ENCODE measurements at regions not wholly inside any gene's neighbourhood (a gene's known extent, or its start where the extent isn't known, plus 50 kb on each side); places are given as distances from the start of the nearest gene placed in this dataset.

DNA sequence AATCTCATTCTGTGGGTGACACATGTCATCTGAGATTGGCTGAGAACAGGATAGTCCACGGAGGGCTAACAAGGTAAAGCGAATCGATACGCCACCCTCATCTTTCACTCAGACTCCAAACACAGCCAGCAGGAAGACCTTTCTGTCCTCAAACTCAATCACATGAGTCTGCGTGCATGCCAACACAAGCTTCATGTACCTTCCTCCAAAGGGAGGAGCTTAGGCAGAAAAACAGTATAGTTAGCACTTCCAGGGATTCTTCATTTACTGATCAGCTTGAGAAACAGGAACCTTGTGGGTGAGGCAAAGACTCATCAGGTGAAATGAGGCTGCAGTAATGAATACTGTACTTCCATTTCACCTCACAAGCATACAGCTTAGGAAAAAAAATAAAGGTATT is 767.1 kb upstream of the API5 start:
- no peak for DNase-seq (ENCODE audit: insufficient read length, low spot score)
- no peak for FAIRE-seq

- DNase-seq (ENCODE audit: insufficient read length, low spot score) (no peak), FAIRE-seq (no peak)
Measured at GRCh38 chr11:42545954-42546353, 765.8 kb upstream of the API5 start.

GRCh38 chr11:42552786-42553185 is 759.0 kb upstream of the API5 start:
- FAIRE-seq (no peak), DNase-seq (ENCODE audit: insufficient read length, low spot score) (no peak)

GRCh38 chr11:42555190-42555589 is 756.6 kb upstream of the API5 start:
- no peak for FAIRE-seq

DNA sequence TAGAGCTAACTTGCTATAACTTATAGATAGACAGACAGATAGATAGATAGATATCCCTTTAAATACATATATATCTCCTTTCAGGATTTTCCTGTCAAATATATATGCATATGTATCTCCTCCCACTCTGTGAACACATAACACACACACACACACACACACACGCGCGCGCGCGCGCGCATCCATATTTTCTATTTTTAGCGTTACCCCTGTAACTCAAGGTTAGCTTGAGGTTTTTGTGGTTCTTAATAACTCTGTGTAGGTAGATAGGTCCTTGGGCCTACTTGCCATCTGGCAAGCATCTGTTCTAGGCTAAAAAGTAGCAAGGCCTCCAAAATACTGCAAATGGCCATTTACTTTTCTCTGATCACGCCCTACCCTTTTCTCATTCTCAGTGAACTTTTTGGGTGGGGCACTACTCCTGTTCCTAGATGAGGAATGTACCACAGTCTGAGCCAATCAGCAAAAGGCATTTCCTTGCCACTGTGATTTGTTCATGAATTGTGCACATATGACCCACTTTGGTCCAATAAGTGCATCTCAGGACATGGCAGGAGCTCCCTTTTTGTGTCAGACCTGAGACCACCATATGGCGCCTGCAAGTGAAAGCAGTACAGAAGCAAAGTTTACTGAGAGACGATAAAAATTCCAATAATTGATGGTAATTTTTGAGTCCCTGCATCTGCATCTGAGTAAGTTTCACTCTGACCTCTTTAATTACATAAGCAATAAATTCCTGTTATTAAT is 740.5 kb upstream of the API5 start:
- FAIRE-seq (no peak), DNase-seq (ENCODE audit: insufficient read length, low spot score) (no peak)

More at GRCh38 chr11:42555190-42555589, 756.6 kb upstream of the API5 start:
- no peak for DNase-seq (ENCODE audit: insufficient read length, low spot score)

DNA sequence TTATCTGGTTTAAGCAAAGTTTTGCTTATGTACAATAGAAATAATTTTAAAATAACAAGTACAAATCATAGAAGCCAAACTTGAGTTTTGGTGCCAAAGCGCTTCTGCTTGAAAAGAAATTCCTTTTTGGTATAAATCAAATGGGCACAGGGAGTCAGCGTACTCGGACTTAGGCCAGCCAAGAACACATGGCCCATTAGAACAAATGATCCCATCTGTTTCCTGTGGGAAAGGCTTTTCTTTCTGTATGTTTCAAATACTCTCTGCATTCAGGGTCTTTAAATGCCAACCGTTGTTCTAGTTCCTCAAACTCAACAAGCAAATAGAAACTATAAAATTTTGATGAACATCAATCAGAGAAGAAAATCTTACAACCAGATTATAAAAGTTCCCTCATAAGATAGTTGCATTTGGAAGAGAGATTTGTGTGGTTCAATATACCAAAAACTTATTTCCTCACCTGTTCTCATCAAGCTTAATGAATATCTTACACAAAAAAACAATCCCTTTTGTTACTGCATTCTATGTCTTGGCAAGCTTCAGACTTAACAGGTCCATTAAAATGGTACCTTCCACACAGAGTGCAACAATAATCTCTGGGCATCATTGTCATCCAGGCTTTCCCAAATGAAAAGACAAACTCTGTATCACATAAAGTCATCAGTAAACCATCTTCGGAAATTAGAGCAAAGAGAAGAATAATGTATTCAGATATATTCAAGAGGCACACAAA is 739.8 kb upstream of the API5 start:
- no peak for DNase-seq (ENCODE audit: insufficient read length, low spot score)

GRCh38 chr11:42576318-42576717 is 735.5 kb upstream of the API5 start:
- DNase-seq (ENCODE audit: insufficient read length, low spot score): no peak
- no peak for FAIRE-seq

More for the DNA sequence above, 739.8 kb upstream of the API5 start:
- no peak for FAIRE-seq

DNA sequence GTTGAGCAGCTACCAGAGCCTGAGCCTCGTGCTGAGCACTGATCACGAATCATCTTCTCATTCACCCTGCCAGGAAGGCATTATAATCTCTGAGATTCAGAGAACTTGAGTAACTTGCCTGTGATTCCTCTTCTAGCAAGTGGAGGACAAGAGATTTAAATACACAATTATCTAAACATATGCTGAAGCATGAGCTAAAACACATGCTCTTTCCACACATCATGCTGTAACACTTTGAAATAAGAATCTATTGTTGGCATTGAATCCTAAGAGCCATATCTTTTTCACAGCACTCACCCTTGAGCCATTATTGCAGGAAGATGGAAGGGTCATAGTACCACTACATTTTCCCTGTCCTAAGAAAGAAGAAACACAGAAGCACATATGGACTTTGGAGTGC is 722.5 kb upstream of the API5 start:
- FAIRE-seq (no peak), DNase-seq (ENCODE audit: insufficient read length, low spot score) (no peak)

- FAIRE-seq (no peak), DNase-seq (ENCODE audit: insufficient read length, low spot score) (no peak)
Measured at GRCh38 chr11:42591841-42592240, 720.0 kb upstream of the API5 start.

DNA sequence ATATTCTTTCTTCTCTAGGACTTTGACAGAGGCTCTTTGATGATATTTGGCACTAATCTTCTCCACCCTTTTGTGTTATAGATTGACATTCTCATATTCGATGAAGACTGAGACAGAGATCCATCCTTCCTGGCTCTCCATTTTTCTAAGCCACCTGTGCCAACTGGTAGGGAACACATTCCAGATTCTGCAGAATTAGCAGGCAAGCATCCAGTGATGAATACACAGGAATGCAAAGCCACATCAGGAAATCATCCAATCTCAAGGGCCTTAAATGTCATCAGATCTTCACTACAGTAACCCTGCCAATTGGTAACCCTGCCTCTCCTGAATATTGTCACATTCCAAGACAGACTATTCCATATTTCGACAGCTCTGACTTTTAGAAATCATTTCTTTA is 718.4 kb upstream of the API5 start:
- DNase-seq (ENCODE audit: insufficient read length, low spot score) (no peak), FAIRE-seq (no peak)

GRCh38 chr11:42595876-42596275 is 715.9 kb upstream of the API5 start:
- DNase-seq (ENCODE audit: insufficient read length, low spot score): no peak

DNA sequence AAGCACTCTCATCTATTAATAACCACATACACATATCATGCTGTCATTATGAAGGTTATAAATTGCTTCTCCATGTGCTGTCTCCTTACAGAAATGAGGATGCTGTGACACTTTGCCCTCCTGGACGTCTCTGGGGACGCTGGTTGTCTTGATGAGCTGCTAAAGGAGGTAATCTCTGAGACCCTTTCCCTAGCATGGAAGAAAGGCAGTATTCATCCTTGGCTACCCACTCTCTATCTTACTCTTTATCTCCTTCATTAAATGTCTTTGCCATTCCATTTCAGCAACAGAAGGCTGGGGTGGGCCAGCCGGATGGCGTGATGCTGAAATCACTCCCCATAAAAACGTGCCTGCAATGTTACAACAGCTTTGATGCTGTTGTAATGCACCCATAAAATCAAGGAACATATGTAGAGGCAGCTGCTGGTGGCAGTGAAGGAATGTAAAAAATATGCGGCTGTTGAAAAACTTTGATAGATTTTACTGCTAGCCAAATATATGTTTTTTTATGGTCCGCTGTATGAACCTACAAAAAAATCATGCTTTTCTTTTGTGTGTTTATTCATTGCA is 715.1 kb upstream of the API5 start:
- no peak for FAIRE-seq
- DNase-seq (ENCODE audit: insufficient read length, low spot score): no peak

More at GRCh38 chr11:42595876-42596275, 715.9 kb upstream of the API5 start:
- FAIRE-seq: no peak

DNA sequence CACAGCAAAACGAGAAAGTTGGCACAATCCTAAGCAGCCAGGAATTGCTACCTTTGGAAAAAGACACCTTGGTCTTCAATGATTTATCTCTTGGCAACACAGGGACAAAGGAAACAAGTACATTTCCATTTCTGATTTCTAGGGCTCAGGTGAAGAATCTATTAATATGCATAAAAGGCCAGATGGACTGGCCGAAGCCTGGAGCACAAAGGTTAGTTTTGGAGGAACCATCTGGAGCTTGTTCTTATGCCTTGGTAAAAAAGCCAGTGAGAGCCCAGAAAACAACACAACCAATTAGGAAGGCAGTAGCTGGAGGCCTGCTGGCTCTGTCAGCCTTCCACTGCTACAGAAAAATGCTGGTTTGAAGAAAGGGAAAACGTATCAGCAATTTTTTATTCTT is 713.5 kb upstream of the API5 start:
- FAIRE-seq: no peak

GRCh38 chr11:42620796-42621195 is 691.0 kb upstream of the API5 start:
- FAIRE-seq: no peak
- DNase-seq (ENCODE audit: insufficient read length, low spot score): no peak

More for the DNA sequence above, 713.5 kb upstream of the API5 start:
- DNase-seq (ENCODE audit: insufficient read length, low spot score): no peak

DNA sequence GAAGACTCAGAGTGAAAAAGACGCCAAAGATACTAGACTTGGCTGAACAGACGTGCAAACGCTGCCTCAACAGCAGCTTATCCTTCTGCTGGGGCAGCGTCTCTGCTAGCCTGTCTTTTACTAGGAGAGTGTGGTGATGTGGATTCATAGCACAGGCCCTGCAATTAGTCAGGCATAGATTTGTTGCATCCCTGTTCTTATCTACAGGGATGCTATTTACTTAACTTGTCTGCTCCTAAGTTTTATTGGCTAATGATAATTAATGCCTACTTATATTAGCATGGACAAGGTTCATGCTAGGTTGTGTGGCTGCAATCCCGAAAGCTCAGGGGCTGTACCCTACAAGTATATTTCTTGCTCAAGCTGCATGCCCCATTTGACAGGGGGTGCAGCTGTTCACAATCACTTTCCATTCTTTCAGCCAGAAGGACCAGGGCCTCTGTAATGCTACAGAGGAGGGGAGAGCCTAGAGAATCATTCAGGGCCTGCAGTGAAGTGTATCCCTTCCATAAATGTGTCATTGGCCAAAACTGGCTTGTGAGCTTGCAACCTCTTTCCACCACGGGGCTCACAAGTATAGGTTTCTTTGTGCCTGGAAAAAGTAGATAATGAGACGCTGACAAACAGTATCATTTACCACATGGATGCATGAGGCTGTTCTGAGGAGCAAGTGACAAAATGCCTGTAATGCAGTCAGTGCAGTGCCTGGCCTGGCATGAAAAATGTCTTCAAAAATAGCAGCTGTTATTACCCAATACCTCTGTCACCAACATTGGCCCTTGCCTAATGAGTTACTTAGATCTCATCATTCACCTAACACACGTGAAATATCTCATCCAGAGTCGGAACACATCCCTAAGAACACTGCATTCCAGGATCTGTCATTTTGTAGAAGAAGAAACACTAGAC is 685.8 kb upstream of the API5 start:
- DNase-seq (ENCODE audit: insufficient read length, low spot score) (no peak), FAIRE-seq (no peak)

DNA sequence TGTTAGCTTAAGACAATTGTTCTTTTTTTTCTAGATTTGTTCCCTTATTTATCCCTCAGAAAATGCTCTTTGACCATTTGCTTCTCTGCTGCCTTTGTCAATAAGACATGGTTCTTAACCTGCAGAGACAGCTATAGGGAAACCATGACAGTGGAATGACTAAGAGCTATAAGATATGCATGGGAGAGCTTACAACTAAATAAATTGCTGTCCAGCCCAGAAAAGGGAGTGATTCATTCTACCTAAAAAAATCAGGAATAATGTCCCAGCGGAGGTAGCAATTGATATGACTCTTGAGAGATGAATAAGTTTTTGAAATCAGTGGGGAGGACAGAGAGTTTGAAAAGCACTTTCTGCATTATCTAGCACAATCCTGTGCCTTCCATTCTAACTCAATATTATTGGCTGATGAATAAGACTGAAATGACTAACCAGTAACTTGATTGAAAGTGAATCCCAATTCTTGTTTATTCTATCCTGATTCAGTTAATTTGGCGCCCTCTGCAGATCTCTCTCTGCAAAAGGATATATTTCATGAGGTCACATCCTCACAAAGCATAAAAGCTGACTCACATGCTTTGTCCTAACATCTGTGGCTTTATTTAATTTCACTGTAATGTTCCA is 680.5 kb upstream of the API5 start:
- FAIRE-seq (no peak), DNase-seq (ENCODE audit: insufficient read length, low spot score) (no peak)

DNA sequence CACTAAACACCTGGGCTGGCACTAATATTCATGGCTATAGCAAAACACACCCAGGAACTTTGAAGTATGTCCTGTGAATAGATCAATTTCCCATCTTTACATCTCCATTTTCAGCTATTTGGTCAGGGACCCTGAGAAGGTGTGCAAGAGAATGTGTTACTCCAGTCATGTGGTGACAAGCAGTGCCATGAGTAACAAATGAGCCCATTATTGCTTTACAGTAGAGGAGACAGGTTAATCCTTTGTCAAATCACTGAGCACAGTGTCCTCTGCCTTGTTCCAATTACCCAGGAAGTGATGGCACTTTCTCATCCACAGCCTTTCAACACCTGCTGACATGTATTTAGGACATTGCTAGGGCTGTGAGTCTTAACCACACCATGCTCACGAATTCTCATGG is 664.8 kb upstream of the API5 start:
- DNase-seq (ENCODE audit: insufficient read length, low spot score) (no peak), FAIRE-seq (no peak)

GRCh38 chr11:42647993-42648392 is 663.8 kb upstream of the API5 start:
- DNase-seq (ENCODE audit: insufficient read length, low spot score) (no peak), FAIRE-seq (no peak)

GRCh38 chr11:42651621-42652020 is 660.2 kb upstream of the API5 start:
- FAIRE-seq (no peak), DNase-seq (ENCODE audit: insufficient read length, low spot score) (no peak)

DNA sequence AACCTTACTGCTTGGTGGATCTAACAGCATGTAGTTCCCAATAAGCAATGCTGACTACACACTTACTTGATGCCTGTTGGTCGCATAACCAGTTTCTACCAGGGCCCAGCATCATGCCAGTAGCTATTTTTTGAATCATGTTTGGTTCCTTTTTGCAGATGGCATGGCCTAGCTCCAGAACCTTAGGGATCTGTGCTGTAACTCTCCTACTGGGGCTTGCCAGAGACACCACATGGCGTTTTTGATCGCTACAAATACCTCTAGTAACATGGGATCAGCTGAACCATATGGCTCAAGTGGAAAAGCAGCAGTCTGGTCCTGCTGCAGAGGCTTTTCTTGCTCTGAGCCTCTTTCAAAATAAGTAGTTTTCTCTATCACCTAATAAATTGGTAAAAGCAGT is 654.6 kb upstream of the API5 start:
- FAIRE-seq (no peak), DNase-seq (ENCODE audit: insufficient read length, low spot score) (no peak)
